ENCODE measurements at regions not wholly inside any gene's neighbourhood (a gene's known extent, or its start where the extent isn't known, plus 50 kb on each side); places are given as distances from the start of the nearest gene placed in this dataset.

GRCh38 chr16:82364690-82365089 lies 194.7 kb upstream of the MPHOSPH6 start:
- no peak overlapping the region for H3K4me3 ChIP-seq (ENCODE audit: low read length)
- DNase-seq (ENCODE audit: low read depth) = no peak
- TF ChIP-seq, protein P1, sequence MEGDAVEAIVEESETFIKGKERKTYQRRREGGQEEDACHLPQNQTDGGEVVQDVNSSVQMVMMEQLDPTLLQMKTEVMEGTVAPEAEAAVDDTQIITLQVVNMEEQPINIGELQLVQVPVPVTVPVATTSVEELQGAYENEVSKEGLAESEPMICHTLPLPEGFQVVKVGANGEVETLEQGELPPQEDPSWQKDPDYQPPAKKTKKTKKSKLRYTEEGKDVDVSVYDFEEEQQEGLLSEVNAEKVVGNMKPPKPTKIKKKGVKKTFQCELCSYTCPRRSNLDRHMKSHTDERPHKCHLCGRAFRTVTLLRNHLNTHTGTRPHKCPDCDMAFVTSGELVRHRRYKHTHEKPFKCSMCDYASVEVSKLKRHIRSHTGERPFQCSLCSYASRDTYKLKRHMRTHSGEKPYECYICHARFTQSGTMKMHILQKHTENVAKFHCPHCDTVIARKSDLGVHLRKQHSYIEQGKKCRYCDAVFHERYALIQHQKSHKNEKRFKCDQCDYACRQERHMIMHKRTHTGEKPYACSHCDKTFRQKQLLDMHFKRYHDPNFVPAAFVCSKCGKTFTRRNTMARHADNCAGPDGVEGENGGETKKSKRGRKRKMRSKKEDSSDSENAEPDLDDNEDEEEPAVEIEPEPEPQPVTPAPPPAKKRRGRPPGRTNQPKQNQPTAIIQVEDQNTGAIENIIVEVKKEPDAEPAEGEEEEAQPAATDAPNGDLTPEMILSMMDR (conservative IDR thresholded peaks at IDR 0.05; ENCODE audit: low read length) = no peak

DNA sequence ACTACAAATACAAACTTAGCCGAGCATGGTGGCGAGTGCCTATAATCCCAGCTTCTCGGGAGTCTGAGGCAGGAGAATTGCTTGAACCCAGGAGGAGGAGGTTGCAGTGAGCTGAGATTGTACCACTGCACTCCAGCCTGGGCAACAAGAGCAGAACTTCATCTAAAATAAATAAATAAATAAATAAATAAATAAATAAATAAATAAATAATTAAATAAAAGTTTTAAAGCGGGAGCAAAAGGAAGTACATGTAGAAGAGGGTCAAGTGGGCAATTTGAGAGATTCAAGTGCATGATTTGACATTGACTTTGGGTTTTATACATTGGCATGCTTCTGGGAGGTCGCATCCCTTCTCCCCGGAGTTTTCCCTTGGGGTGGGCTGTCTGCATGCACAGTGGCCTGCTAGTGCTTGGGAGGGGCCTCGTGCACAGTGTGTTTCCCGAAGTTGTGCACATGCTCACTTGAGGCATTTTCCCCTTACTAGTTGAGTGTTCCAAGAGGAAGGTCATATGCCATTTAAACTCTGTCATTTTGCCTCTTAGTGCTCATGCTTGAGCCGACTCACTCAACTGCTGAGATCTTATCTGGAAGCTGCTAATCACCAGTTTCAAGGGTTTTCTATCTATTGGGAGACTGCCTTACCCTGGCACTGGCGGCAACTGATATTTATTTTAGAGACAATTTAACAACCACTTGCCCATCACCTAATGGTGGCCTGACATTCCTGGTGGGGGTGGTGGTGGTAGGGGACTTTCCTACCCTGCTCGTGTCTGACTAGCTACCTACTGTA lies 193.2 kb upstream of the MPHOSPH6 start:
- TF ChIP-seq, protein P1 (conservative IDR thresholded peaks at IDR 0.05; ENCODE audit: low read length) = no peak
- no peak for DNase-seq (ENCODE audit: low read depth)
- H3K4me3 ChIP-seq (ENCODE audit: low read length) = no peak overlapping the region

DNA sequence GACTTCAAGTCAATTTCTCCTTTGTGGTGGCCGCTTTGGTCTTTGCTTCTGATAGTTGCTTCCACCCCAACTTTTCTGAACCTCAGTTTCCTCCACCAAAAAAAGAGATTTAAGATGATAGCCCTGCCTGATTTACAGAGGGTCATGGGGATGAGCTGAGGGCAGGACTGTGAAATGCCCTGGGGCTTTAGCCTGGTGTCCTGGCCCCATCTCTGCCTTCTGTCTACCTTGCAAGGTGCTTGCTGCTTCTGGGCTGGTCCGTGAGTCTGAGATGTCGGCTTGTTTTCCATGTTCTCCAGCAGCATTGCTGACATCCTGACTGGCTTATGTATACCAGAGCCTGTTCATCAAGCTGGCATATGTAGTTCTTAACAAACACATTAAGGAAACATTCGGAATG lies 191.9 kb upstream of the MPHOSPH6 start:
- TF ChIP-seq, protein P1 (conservative IDR thresholded peaks at IDR 0.05; ENCODE audit: low read length) = no peak
- H3K4me3 ChIP-seq (ENCODE audit: low read length) = no peak overlapping the region
- DNase-seq (ENCODE audit: low read depth) = no peak

DNA sequence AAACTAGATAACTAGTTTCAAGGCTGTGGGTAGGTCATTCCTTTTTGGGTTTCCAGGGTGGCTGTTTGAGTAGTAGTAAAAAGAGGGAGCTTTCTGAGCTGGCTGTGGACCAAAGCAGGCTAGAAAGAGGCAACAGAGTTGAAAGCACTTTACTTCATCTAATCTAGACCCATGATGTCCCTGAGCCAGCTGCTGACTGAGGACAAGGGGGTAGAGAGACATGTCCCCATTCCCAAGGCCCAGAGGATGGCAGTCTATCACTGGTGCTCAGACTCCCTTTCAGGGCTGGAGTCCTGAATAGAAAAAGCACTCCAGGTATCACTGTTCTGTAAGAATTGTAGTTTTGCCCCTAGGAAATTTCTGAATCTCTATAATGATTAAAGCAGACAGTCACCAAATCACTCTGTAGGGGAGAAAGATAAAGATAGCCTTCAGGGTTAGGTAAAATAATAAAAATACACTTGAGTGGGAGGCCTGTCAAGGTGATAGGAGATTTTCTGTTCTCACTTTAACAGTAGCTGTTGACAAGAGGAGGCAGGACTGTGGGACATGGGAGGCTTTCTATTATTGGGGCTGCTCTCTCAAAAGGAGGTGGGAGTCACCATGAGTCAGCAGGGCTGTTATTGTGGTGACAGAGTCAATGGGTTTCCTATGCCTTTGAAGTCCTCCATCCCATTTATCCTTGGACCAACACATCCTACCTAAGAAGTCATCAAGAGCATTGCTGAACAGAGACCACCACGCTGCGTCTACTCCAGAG lies 190.2 kb upstream of the MPHOSPH6 start:
- H3K4me3 ChIP-seq (ENCODE audit: low read length) = no peak overlapping the region
- TF ChIP-seq, protein P1 (conservative IDR thresholded peaks at IDR 0.05; ENCODE audit: low read length) = no peak
- no peak for DNase-seq (ENCODE audit: low read depth)

GRCh38 chr16:82358606-82359221 lies 188.7 kb upstream of the MPHOSPH6 start:
- no peak for DNase-seq (ENCODE audit: low read depth)
- TF ChIP-seq, protein P1 (conservative IDR thresholded peaks at IDR 0.05; ENCODE audit: low read length) = no peak
- no peak overlapping the region for H3K4me3 ChIP-seq (ENCODE audit: low read length)

DNA sequence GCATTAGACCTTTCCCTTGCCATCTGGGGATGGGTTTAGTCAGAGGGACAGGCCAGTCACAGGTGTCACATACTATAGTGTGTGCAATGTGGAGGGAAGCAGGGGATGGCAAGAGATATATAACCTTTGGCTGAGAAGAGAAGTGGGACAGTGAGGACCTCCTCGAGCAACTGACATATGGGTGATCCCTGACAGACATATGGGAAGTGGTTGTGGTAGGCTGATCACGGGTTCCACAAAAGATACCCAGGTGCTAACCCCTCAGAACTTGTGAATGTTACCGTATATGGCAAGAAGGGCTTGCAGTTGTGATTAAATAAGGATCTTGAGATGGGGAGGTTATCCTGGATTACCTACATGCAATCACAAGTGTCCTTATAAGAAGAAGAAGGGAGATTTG lies 188.1 kb upstream of the MPHOSPH6 start:
- H3K4me3 ChIP-seq (ENCODE audit: low read length) = no peak overlapping the region
- DNase-seq (ENCODE audit: low read depth) = no peak
- TF ChIP-seq, protein P1 (conservative IDR thresholded peaks at IDR 0.05; ENCODE audit: low read length) = no peak
